NT2/D1 (cell line): ENCODE measurements at regions not wholly inside any gene's neighbourhood (a gene's known extent, or its start where the extent isn't known, plus 50 kb on each side); places are given as distances from the start of the nearest gene placed in this dataset.

Experiments
- SUZ12 ChIP-seq: IDR thresholded peaks from 2 replicates; pipeline ENCODE4 v1.6.1; 2011; ENCODE audit not compliant: insufficient read length, insufficient read depth; ENCODE audit errors: extremely low read depth
- YY1 ChIP-seq: IDR thresholded peaks from 2 replicates; pipeline ENCODE4 v1.6.1; 2011; ENCODE audit not compliant: insufficient read length, insufficient read depth
- ZNF274 ChIP-seq: IDR thresholded peaks from 2 replicates; pipeline ENCODE4 v1.6.1; 2011; ENCODE audit warnings: mild to moderate bottlenecking, low read depth, low read length

DNA sequence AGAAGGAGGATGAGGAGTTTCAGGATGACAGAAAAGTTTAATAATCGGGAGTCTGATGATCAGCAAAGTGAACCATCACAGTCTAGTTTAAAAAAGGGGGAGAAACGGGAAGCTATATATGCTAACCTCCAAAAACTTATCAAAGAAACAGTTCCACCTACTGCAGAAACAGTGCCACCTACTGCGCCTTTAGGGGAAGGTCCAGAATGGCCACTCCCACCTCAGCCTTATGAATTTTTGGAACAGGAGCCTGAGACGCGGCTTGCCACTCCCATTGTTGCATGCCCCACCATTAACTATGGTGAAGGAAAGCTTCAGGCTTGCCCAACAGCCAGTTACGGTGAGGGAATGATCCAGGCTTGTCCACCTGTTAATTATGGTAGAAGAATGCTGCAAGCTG is 929.0 kb downstream of the SLITRK6 start:
- TF ChIP-seq SUZ12, result no peak
- no peak for TF ChIP-seq ZNF274
- TF ChIP-seq YY1, result no peak
